Adrenal gland (tissue), 9 donors: ENCODE measurements at regions not wholly inside any gene's neighbourhood (a gene's known extent, or its start where the extent isn't known, plus 50 kb on each side); places are given as distances from the start of the nearest gene placed in this dataset.

ENCODE experiments used
- DNase-seq, 7 donors: peaks; one replicate each; pipeline ENCODE4 v3.0.0-alpha.2; 2019 to 2020
- H3K27ac ChIP-seq, 5 donors: fragments of 200-600 bp; sonication (generic) in 4 of 5; 1 replicate in 3 of 5; 2 replicates in 2 of 5; pipeline versions ENCODE4 v1.5.1 to v1.8.0; 2016 to 2020; ENCODE audit warnings: mild to moderate bottlenecking in 1 of 5
- H3K27me3 ChIP-seq: fragments of 200-600 bp; 2 replicates; pipeline ENCODE4 v1.8.0; 2021
- H3K36me3 ChIP-seq, 2 donors: fragments of 200-600 bp; replicated peaks in 1 of 2; 1 replicate in 1 of 2; 2 replicates in 1 of 2; pipeline versions ENCODE4 v1.5.1 to v1.8.0; 2018 to 2022
- H3K4me1 ChIP-seq, 2 donors: fragments of 200-600 bp; replicated peaks in 1 of 2; 1 replicate in 1 of 2; 2 replicates in 1 of 2; pipeline versions ENCODE4 v1.5.1 to v1.8.0; 2018 to 2021
- H3K4me3 ChIP-seq, 4 donors: fragments of 200-600 bp; sonication (generic) in 3 of 4; one replicate each; pipeline ENCODE4 v1.5.1; 2016 to 2018
- H3K9me3 ChIP-seq, 3 donors: fragments of 200-600 bp; sonication (generic) in 1 of 3; replicated peaks in 1 of 3; 1 replicate in 2 of 3; 2 replicates in 1 of 3; pipeline versions ENCODE4 v1.5.1 to v1.8.0; 2016 to 2021
- CTCF ChIP-seq, 6 experiments: fragments of 450-650 bp in 4 of 6; fragments of 200-600 bp in 2 of 6; sonication (generic) in 1 of 6; IDR thresholded peaks; 1 replicate in 5 of 6; 2 replicates in 1 of 6; pipeline versions ENCODE4 v1.5.1 to v1.8.0; 2016 to 2021; ENCODE audit warnings: antibody characterized with exemption in 6 of 6, mild to moderate bottlenecking in 2 of 6, moderate library complexity in 1 of 6
- POLR2A ChIP-seq, 2 donors: fragments of 450-650 bp; IDR thresholded peaks; one replicate each; pipeline ENCODE4 v1.6.1; 2017; ENCODE audit warnings: antibody characterized with exemption in 2 of 2, mild to moderate bottlenecking in 2 of 2, moderate library complexity in 1 of 2
- WGBS, 4 donors: extraction: QIAGEN DNeasy Blood & Tissue Kit in 2 of 4; methylation state at CpG; one replicate each; pipeline versions ENCODE4 v1.1.5 to v1.1.7; 2013 to 2017; 5-methylcytosine and 5-hydroxymethylcytosine counted together
- intact Hi-C, 2 donors: fragments of 100-400 bp; cut with DNase I; formaldehyde crosslinking; loops; one replicate each; pipeline versions ENCODE4 v1.14.1 to v1.15.0; 2022 to 2023
- donor health status: healthy with polysubstance abuse.
- donor health status: Bipolar disorder and iron deficiency.
- donor health status: DM: yes; HTN: yes; CAD: no.
- donor health status: DM: no; HTN: no; CAD: no.
- donor health status: DM: no; HTN: no; CAD: no.

DNA sequence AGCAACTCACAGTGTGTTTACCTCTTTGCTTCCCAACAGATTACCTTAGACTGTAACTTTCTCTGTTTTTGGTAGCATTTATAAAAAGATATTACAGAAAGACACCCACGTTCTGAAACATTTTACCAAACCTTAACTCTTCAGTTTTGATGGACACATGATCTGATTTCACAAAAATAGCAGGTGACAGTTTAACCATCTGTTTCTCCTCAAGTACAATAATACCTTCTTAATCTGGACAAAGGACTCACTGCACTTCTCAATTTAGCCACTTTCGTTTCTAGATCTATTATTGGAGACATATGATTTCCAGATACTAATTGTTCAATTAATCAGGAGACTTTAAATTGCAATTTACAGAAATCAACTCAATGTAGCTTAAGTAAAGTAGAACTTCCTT lies 703.8 kb upstream of the KIF2B start:
- DNase-seq = no peak
- no peak for TF ChIP-seq POLR2A (IDR thresholded peaks at IDR 0.05)
- no peak for TF ChIP-seq CTCF (IDR thresholded peaks at IDR 0.05)
- 34 to 49% (median 38%) methylated on average over 2 of the region's 2 CpGs for WGBS, 4 donors
- Histone ChIP-seq H3K4me1 (no peaks in the 10 kb centered on the region), H3K27me3 (no peaks in the 10 kb centered on the region), H3K36me3 (no peaks in the 10 kb centered on the region), H3K27ac (no peak overlapping the region), H3K9me3 (no peaks in the 10 kb centered on the region), H3K4me3 (no peak overlapping the region)
- intact Hi-C loops = no loop called here

DNA sequence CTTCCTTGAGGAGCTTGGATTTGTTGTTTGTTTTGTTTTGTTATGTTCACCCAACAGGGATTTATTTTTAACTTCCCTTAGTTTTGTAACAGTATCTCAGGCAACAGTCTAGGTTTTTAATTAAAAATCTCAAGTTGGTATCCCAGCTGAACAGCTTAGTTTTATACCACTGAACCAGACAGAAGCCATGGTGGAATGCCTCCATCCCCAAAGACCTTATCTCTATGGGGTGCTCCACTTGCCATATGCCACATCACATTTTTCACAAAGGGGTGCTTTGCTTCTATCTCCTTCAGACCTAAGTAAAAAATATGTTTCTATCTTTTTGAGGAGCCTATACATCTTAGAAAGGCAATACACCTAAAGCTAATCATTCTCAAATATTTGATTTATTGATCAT lies 715.8 kb upstream of the KIF2B start:
- intact Hi-C loops = no loop called here
- H3K9me3 ChIP-seq = no peaks in the 10 kb centered on the region
- DNase-seq = no peak
- no peak overlapping the region for H3K27ac ChIP-seq
- no peaks in the 10 kb centered on the region for H3K4me1 ChIP-seq
- H3K4me3 ChIP-seq = no peak overlapping the region
- no peaks in the 10 kb centered on the region for H3K27me3 ChIP-seq
- H3K36me3 ChIP-seq = no peaks in the 10 kb centered on the region
- no peak for TF ChIP-seq POLR2A (IDR thresholded peaks at IDR 0.05)
- no peak for TF ChIP-seq CTCF (IDR thresholded peaks at IDR 0.05)

DNA sequence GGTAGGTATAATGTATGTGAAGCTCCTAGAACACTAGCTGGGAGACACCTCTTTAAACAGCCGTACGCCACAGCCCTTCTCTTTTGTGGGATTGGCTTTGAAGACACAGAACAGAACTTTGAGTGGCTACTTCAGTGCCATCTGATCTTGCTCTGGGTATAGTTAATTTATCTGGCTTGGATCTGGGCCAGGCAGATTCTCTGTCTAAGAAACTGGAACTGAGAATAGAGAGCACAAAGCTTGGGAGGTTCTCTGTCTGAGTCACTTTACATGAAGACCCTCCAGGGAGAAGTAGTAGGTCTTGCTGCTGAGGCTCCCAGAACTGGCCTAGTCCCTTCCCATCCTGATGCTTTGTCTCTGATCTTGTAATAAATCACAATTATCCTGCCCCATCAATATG lies 721.0 kb upstream of the KIF2B start:
- no peaks in the 10 kb centered on the region for H3K4me1 ChIP-seq
- WGBS, 4 donors = 84 to 94% (median 88%) methylated on average over 2 of the region's 2 CpGs
- TF ChIP-seq CTCF (IDR thresholded peaks at IDR 0.05) = no peak
- no peak for TF ChIP-seq POLR2A (IDR thresholded peaks at IDR 0.05)
- no peaks in the 10 kb centered on the region for H3K36me3 ChIP-seq
- no peak overlapping the region for H3K4me3 ChIP-seq
- H3K27me3 ChIP-seq = no peaks in the 10 kb centered on the region
- intact Hi-C loops = loop anchor here in 1 of 2 donors (5.0 kb wide), 1 partner anchor 211 kb away; no protein-coding TSS in a partner anchor
- H3K27ac ChIP-seq = no peak overlapping the region
- DNase-seq = no peak
- H3K9me3 ChIP-seq = no peaks in the 10 kb centered on the region

DNA sequence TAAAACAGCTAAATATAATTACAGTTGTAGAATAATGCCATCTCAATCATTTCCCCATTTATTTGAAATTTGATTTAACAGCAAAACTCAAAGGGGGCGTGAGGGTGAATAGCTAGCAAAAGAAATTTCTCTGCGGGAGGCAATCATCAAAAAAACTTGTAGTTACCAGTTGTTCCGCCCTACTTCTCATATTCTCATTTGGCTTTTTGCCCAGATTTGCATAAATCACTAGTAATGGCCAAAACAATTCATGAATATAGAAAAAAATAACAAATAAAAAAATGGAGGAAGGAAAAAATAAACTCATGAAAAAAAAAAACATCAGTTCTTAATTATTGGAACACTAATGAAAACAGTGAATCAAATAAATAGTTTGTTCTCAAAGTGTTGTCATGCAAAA lies 722.6 kb upstream of the KIF2B start:
- Histone ChIP-seq H3K4me1 (no peaks in the 10 kb centered on the region), H3K4me3 (no peak overlapping the region), H3K36me3 (no peaks in the 10 kb centered on the region), H3K9me3 (no peaks in the 10 kb centered on the region), H3K27ac (no peak overlapping the region), H3K27me3 (no peaks in the 10 kb centered on the region)
- TF ChIP-seq POLR2A (IDR thresholded peaks at IDR 0.05) (no peak), CTCF (IDR thresholded peaks at IDR 0.05) (no peak)
- 67 to 78% (median 72%) methylated on average over 3 of the region's 3 CpGs for WGBS, 4 donors
- intact Hi-C loops = loop anchor here in 1 of 2 donors (5.0 kb wide), 1 partner anchor 212 kb away; no protein-coding TSS in a partner anchor
- DNase-seq = no peak
